ENCODE measurements at regions not wholly inside any gene's neighbourhood (a gene's known extent, or its start where the extent isn't known, plus 50 kb on each side); places are given as distances from the start of the nearest gene placed in this dataset.

DNA sequence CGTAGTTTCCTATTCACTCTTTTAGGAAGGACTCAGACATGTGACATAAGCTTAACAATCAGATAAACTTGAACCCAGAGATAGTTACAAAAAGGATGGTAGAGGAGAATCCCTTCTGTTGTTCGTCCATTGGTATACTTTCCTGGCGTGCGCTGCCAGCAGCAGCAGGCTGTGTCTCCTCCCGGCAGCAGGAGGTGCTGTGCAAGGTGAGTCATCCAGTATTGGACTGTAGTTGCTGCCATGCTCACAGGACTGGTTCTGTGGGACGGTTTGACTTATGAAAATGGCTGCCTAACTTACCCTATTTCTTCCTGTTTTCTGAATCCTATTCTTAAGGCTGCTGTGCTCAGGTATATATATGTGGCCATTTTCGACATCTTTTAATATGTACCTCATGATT is 253.4 kb upstream of the LRRC3B start:
- in situ Hi-C loops (cut with MboI; ENCODE audit: low sequenced_read_pairs, unreplicated experiment) = no loop called here
- no peak for DNase-seq (ENCODE audit: low spot score)
- TF ChIP-seq, protein P1, sequence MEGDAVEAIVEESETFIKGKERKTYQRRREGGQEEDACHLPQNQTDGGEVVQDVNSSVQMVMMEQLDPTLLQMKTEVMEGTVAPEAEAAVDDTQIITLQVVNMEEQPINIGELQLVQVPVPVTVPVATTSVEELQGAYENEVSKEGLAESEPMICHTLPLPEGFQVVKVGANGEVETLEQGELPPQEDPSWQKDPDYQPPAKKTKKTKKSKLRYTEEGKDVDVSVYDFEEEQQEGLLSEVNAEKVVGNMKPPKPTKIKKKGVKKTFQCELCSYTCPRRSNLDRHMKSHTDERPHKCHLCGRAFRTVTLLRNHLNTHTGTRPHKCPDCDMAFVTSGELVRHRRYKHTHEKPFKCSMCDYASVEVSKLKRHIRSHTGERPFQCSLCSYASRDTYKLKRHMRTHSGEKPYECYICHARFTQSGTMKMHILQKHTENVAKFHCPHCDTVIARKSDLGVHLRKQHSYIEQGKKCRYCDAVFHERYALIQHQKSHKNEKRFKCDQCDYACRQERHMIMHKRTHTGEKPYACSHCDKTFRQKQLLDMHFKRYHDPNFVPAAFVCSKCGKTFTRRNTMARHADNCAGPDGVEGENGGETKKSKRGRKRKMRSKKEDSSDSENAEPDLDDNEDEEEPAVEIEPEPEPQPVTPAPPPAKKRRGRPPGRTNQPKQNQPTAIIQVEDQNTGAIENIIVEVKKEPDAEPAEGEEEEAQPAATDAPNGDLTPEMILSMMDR (IDR thresholded peaks at IDR 0.05; ENCODE audit: borderline replicate concordance, control extremely low read depth, extremely low read depth, insufficient read depth, missing control alignments) = no peak

DNA sequence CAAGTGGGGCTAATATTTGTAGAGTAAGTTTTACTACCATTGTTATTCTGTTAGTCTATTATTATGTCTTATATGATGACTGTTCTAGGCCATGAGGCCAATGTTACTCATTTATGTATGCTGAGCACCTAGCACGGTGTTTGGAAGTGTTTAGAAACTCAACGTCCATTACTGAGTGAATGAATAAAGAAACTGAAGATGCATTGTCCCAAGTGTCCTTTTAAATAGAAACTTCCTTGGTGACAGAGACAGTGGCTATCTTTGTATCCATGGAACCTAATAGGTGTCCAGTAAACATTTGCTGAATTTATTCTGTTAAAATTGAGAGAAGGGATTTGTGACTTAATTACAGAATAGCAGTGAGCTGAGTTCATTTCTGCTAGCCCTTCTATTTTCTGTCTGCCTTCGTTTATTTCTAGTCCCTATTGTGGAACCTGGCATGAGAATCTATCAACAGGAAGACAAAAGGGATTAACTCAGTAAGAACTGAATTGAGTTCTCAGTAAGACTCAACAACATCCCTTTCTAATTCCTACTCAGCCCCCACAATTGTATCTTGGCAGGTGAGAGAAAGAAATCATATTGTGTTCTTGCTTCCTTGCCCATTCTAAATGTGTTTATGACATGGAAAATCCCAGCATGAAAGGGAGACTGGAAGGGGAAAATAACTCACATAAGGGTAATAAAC is 246.6 kb upstream of the LRRC3B start:
- TF ChIP-seq, protein P1 (IDR thresholded peaks at IDR 0.05; ENCODE audit: borderline replicate concordance, control extremely low read depth, extremely low read depth, insufficient read depth, missing control alignments) = no peak
- DNase-seq (ENCODE audit: low spot score) = no peak
- in situ Hi-C loops (cut with MboI; ENCODE audit: low sequenced_read_pairs, unreplicated experiment) = no loop called here

DNA sequence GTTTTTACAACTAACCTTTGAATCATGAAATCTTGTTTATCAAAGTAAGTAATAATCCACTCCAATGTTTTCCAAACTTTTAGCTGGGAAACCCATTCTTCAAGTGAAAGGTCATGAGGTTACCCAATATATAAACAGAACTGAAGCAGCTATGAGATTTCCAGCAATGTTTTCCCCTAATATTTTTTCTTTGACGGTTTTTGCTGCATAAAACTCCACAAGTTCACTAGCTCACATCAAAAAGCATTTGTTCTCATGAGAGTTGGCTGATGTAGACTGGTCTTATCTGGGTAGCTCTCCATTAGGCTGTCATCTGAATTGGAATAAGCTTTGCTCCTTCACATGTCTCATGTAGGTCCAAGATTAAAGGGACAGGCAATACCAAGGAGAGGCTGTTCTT is 241.2 kb upstream of the LRRC3B start:
- TF ChIP-seq, protein P1 (IDR thresholded peaks at IDR 0.05; ENCODE audit: borderline replicate concordance, control extremely low read depth, extremely low read depth, insufficient read depth, missing control alignments) = no peak
- DNase-seq (ENCODE audit: low spot score) = no peak
- in situ Hi-C loops (cut with MboI; ENCODE audit: low sequenced_read_pairs, unreplicated experiment) = no loop called here

DNA sequence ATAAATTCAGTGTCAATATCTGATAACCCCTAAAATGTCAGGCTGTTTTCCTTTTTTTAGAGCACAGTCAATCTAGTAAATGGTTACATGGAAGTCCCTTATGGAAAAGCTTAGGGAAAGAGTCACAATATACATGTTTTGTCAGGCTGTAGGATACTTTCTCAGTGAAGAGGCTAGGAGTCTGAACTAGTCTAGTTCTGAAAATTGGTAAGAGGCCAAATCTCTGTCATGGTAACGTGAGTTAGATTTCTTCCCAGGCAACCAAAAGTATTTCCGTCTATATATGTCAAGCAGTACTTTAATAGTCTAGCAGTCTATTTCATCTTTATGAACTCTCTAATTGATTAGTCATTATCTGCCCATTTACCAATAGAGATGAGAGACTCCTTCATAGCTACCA is 215.9 kb upstream of the LRRC3B start:
- DNase-seq (ENCODE audit: low spot score) = no peak
- TF ChIP-seq, protein P1 (IDR thresholded peaks at IDR 0.05; ENCODE audit: borderline replicate concordance, control extremely low read depth, extremely low read depth, insufficient read depth, missing control alignments) = no peak
- in situ Hi-C loops (cut with MboI; ENCODE audit: low sequenced_read_pairs, unreplicated experiment) = no loop called here

DNA sequence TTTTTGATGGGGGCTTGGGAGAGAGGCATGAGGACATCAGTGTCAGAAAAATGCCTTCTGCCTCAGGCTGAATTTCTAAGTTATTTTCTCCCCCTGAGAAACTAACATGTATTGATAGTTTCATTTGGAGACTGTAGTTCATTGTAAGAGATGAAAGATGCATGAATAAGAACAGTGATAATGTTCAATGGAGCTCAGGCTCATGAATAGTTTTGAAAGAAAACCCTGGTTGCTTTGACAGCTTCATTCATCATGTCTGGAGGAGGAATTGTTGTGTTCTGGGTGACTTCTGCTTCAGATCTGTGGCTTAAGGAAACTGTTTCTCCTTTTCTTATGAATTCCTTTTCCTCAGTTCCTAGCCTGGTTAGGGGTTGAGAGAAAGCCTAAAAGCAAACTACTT is 204.0 kb upstream of the LRRC3B start:
- TF ChIP-seq, protein P1 (IDR thresholded peaks at IDR 0.05; ENCODE audit: borderline replicate concordance, control extremely low read depth, extremely low read depth, insufficient read depth, missing control alignments) = no peak
- in situ Hi-C loops (cut with MboI; ENCODE audit: low sequenced_read_pairs, unreplicated experiment) = no loop called here
- DNase-seq (ENCODE audit: low spot score) = no peak

DNA sequence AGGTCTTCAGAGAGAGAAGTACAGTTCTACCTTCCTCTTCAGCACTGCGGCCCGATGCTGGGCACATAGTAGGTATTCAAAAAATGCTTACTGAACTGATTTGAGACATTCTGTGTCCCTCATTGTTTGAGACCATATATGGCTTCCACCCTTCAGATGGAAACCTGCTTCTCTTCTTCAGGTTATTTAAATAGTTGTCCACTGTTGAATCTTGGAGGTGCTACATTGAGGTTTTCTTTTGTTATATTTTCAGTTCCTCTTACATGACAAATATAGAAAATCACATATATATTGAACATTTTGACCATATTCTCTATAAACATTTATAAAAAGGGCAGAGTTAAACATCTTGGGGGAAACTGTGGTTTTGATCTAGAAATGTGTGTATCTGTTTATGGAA is 200.2 kb upstream of the LRRC3B start:
- TF ChIP-seq, protein P1 (IDR thresholded peaks at IDR 0.05; ENCODE audit: borderline replicate concordance, control extremely low read depth, extremely low read depth, insufficient read depth, missing control alignments) = no peak
- DNase-seq (ENCODE audit: low spot score) = no peak
- in situ Hi-C loops (cut with MboI; ENCODE audit: low sequenced_read_pairs, unreplicated experiment) = no loop called here
